WTC11 (cell line): ENCODE measurements at regions not wholly inside any gene's neighbourhood (a gene's known extent, or its start where the extent isn't known, plus 50 kb on each side); places are given as distances from the start of the nearest gene placed in this dataset.

Source experiments
- CREM ChIP-seq: sonication (generic); formaldehyde crosslinking; IDR thresholded peaks from 2 replicates; pipeline ENCODE4 v1.8.1; 2022; ENCODE audit warnings: mild to moderate bottlenecking, missing genetic modification reagents, moderate library complexity
- CTCF ChIP-seq: fragments of 200-600 bp; IDR thresholded peaks from 2 replicates; pipeline ENCODE4 v1.8.0; 2022; ENCODE audit warnings: antibody characterized with exemption
- IRF2 ChIP-seq: sonication (generic); formaldehyde crosslinking; IDR thresholded peaks from 2 replicates; pipeline ENCODE4 v1.8.0; 2022; ENCODE audit warnings: low read depth, missing genetic modification reagents, borderline replicate concordance
- PRDM15 ChIP-seq: sonication (generic); formaldehyde crosslinking; IDR thresholded peaks from 2 replicates; pipeline ENCODE4 v1.8.0; 2022; ENCODE audit warnings: missing genetic modification reagents
- ZBTB43 ChIP-seq: sonication (generic); formaldehyde crosslinking; IDR thresholded peaks from 2 replicates; pipeline ENCODE4 v1.8.1; 2023; ENCODE audit warnings: mild to moderate bottlenecking, missing genetic modification reagents
- ZNF138 ChIP-seq: sonication (generic); formaldehyde crosslinking; conservative IDR thresholded peaks from 2 replicates; pipeline ENCODE4 v1.8.1; 2022; ENCODE audit warnings: mild to moderate bottlenecking, moderate library complexity, missing genetic modification reagents
- ZNF423 ChIP-seq: fragments of 250-450 bp; sonication (Bioruptor Pico); IDR thresholded peaks from 2 replicates; pipeline ENCODE4 v2.1.2; 2022; ENCODE audit warnings: mild to moderate bottlenecking, moderate library complexity

- TF ChIP-seq CTCF = no peak
- no peak for TF ChIP-seq PRDM15 (CRISPR knock-in tag)
- no peak for TF ChIP-seq CREM (CRISPR knock-in tag)
- no peak for TF ChIP-seq IRF2 (CRISPR knock-in tag)
- no peak for TF ChIP-seq ZNF138 (CRISPR knock-in tag)
- TF ChIP-seq ZBTB43 (CRISPR knock-in tag) = no peak
- TF ChIP-seq ZNF423 = no peak
Observed at GRCh38 chr22:48254311-48254873, 1491.9 kb downstream of the TBC1D22A start.
